Mammary epithelial cell (primary cell): ENCODE measurements at regions not wholly inside any gene's neighbourhood (a gene's known extent, or its start where the extent isn't known, plus 50 kb on each side); places are given as distances from the start of the nearest gene placed in this dataset.

Experiments used
- EZH2 ChIP-seq: IDR thresholded peaks from 2 replicates; pipeline ENCODE4 v1.6.1; 2012; ENCODE audit warnings: low read length, inconsistent platforms, borderline replicate concordance
- TF ChIP-seq, protein P1 (sequence below), 2 donors: IDR thresholded peaks in 1 of 2; conservative IDR thresholded peaks in 1 of 2; 2 replicates each; pipeline ENCODE4 v1.5.1; 2011 to 2012; ENCODE audit warnings: inconsistent platforms in 2 of 2, low read length in 2 of 2, mild to moderate bottlenecking in 2 of 2, control low read depth in 1 of 2, low read depth in 1 of 2; ENCODE audit not compliant: insufficient read depth in 1 of 2; ENCODE audit errors: extremely low read depth in 1 of 2

DNA sequence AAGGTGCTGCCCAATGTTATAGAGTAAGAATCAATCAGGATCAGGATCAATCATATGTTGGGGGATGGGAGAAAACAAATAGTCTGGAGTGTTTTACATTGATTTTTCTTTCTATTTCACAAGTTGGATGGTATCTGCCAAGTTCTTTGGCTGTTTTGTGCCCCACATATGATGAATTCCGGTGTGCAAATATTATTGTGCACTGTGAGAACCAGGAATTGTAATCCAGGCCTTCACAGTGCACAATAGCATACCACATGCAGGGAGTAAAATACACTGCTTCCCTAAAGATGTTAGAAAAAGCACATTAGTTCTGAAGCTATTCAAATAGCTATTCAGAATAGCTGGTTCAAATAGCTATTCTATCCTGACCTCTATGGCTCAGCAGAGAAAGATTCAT, 133.7 kb downstream of the LCA5 start:
- TF ChIP-seq, protein P1, sequence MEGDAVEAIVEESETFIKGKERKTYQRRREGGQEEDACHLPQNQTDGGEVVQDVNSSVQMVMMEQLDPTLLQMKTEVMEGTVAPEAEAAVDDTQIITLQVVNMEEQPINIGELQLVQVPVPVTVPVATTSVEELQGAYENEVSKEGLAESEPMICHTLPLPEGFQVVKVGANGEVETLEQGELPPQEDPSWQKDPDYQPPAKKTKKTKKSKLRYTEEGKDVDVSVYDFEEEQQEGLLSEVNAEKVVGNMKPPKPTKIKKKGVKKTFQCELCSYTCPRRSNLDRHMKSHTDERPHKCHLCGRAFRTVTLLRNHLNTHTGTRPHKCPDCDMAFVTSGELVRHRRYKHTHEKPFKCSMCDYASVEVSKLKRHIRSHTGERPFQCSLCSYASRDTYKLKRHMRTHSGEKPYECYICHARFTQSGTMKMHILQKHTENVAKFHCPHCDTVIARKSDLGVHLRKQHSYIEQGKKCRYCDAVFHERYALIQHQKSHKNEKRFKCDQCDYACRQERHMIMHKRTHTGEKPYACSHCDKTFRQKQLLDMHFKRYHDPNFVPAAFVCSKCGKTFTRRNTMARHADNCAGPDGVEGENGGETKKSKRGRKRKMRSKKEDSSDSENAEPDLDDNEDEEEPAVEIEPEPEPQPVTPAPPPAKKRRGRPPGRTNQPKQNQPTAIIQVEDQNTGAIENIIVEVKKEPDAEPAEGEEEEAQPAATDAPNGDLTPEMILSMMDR (conservative IDR thresholded peaks at IDR 0.05 in 1 of 2, IDR thresholded peaks at IDR 0.05 in 1 of 2; ENCODE audit: extremely low read depth in 1 of 2, insufficient read depth in 1 of 2, low read depth in 1 of 2, low read length in 2 of 2), result no peak
- no peak for TF ChIP-seq EZH2
